GM23248 (cell line): ENCODE measurements at regions not wholly inside any gene's neighbourhood (a gene's known extent, or its start where the extent isn't known, plus 50 kb on each side); places are given as distances from the start of the nearest gene placed in this dataset.

Experiments used
- EZH2 ChIP-seq: fragments of 200-600 bp; sonication (generic); IDR thresholded peaks from 2 replicates; pipeline ENCODE4 v1.6.1; 2018; ENCODE audit warnings: antibody characterized with exemption, mild to moderate bottlenecking; ENCODE audit not compliant: insufficient read depth, poor library complexity, severe bottlenecking
- EZH2phosphoT487 ChIP-seq: fragments of 200-600 bp; sonication (generic); IDR thresholded peaks from 2 replicates; pipeline ENCODE4 v1.6.1; 2018; ENCODE audit warnings: antibody characterized with exemption, moderate library complexity, mild to moderate bottlenecking, low read depth; ENCODE audit not compliant: insufficient read depth

DNA sequence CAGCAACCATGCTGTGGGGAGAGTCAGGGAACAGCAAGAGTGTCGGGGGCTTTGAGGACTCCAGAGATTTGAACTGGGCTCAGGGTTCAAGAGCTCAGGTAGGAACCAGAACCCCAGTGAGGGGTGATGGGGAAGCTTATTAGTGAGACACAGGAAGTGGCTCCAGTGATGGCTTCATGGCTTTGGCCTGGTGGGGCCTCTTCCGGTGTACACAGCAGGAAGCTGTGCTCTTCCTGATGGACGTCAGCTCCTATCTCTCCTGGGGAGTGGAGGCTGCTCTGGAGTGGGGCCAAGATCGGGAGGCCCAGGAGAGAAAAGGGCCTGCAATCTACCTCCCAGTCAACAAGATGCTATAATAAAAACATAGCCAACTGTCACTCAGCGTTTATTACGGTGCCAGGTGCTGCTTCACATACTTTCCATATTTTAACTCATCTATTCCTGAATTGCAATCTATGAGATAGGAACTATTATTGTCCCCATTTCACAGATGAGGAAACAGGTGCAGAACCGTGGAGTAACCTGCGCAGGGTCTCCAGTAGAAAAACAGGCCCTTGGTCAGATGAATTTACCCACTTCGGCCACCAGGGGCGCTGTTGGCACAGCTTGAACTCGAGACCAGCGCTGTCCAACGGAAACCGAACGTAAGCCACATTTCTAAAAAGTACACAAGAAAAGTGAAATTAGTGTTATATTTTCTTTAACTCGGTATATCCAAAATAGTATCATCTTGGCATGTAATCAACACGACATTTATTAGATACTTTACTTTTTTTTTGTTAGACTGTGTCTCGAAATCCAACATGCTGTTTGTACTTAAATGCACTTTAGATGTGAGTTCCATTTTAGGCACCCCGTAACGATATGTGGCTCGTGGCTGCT, 63.6 kb upstream of the DLK1 start:
- TF ChIP-seq EZH2 (no peak), EZH2phosphoT487 (no peak)
